Activated CD4-positive, alpha-beta T cell treated with anti-CD3 and anti-CD28 coated beads, Interleukin-2, amount 50 U/mL, for 48 hours (primary cell): ENCODE measurements at regions not wholly inside any gene's neighbourhood (a gene's known extent, or its start where the extent isn't known, plus 50 kb on each side); places are given as distances from the start of the nearest gene placed in this dataset.
"Not testable (repeated sequence)": the region's sequence is repeated elsewhere in the genome, so short reads cannot be mapped to it uniquely, and the experiment has no call there.

Experiments
- DNase-seq, 2 experiments: peaks; one replicate each; pipeline ENCODE4 v3.0.0-alpha.2; 2020

- no peak for DNase-seq
Observed at GRCh38 chr17:30580916-30581315, 103.7 kb downstream of the GOSR1 start.

DNA sequence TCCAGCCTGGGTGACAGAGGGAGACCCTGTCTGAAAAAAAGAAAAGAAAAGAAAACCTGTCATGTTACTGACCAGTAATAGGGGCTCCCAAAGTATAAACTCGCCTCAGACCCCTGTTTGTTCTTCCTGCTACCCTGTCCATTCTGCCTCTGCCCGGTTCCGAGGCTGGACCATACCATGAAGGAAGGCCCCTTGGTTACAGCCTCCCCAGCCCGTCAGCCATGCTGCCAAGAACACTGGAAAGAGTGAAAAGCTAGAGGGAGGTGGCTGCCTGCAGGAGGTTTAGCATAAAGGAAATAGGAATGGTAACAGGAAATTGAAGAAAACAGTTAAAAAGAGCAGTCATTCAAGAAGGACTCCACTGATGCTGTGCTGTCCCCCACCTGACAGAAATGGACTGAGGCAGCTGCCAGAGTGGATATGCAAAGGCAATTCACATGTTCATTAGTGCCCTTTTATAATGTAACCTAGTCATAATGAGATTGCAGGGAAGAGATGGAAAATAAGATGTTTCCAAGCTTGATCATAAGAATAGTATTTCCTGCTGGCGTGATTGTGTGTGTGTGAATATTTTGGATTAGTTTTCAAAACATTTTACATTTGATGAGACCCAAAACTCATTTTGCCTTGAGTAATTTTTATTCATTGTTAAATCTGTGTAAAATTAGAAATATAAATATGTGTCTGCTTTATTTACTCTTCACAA, 102.6 kb downstream of the GOSR1 start:
- DNase-seq, result no peak

DNA sequence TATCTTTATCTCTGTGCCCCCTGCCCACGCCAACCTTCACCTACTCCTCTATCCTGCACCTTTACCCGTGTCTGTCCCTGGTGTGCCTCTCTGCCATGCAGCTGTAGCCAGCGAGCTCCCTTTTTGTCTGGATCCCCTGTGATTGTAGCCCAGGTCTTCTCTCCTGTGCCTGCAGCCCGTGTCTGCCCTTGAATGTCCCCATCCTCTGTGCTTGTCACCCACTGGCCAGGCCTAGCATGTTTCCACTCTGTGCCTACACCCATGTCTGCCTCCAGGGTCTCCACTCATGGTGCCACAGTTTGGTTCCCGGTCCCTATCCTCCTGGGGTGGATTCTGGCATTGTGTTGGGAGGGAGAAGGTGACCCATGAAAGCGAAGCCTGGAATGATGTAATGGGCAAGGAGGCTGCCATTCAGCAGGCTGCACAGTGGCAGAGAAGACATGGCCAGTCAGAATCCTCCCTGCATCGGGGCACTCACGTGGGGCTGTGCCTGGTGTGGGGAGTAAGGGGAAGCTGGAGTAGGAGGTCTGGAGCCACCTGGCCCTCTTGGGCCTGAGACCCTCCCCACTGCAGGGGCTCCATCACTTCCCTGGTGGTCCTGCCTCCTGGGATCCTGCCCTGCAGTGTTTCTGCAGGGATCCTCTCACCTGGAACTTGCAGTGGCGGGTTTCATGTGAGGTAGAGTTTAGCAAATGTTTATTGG, 101.0 kb downstream of the GOSR1 start:
- DNase-seq, result not testable (repeated sequence)
